GM21447 (cell line): ENCODE measurements at regions not wholly inside any gene's neighbourhood (a gene's known extent, or its start where the extent isn't known, plus 50 kb on each side); places are given as distances from the start of the nearest gene placed in this dataset.

Experiments
- ATAC-seq: cut with Tn5 transposase; IDR thresholded peaks from one replicate; pipeline ENCODE4 v1.9.1; 2021; ENCODE audit not compliant: unreplicated experiment

- no peak for ATAC-seq
Observed at GRCh38 chr2:40783704-40784103, 331.8 kb upstream of the SLC8A1 start.

GRCh38 chr2:40786636-40787035, 334.7 kb upstream of the SLC8A1 start:
- ATAC-seq = no peak

GRCh38 chr2:40797120-40797519, 345.2 kb upstream of the SLC8A1 start:
- ATAC-seq = no peak

- ATAC-seq = no peak
Observed at GRCh38 chr2:40803900-40804299, 352.0 kb upstream of the SLC8A1 start.

- no peak for ATAC-seq
Observed at GRCh38 chr2:40809156-40809555, 357.3 kb upstream of the SLC8A1 start.

GRCh38 chr2:40814616-40815015, 362.7 kb upstream of the SLC8A1 start:
- no peak for ATAC-seq

GRCh38 chr2:40820319-40820718, 368.4 kb upstream of the SLC8A1 start:
- no peak for ATAC-seq

GRCh38 chr2:40823478-40823877, 371.6 kb upstream of the SLC8A1 start:
- ATAC-seq = no peak

GRCh38 chr2:40824278-40824677, 372.4 kb upstream of the SLC8A1 start:
- ATAC-seq = no peak

- ATAC-seq = no peak
Observed at GRCh38 chr2:40827392-40827791, 375.5 kb upstream of the SLC8A1 start.

- no peak for ATAC-seq
Observed at GRCh38 chr2:40831321-40831873, 379.5 kb upstream of the SLC8A1 start.

- ATAC-seq = no peak
Observed at GRCh38 chr2:40841856-40842255, 390.0 kb upstream of the SLC8A1 start.

- ATAC-seq = no peak
Observed at GRCh38 chr2:40844353-40845277, 392.7 kb upstream of the SLC8A1 start.

GRCh38 chr2:40851661-40852060, 399.8 kb upstream of the SLC8A1 start:
- ATAC-seq = no peak

- ATAC-seq = no peak
Observed at GRCh38 chr2:40859617-40860016, 407.7 kb upstream of the SLC8A1 start.

- no peak for ATAC-seq
Observed at GRCh38 chr2:40867829-40868228, 415.9 kb upstream of the SLC8A1 start.

GRCh38 chr2:40872580-40872979, 420.7 kb upstream of the SLC8A1 start:
- ATAC-seq = no peak

GRCh38 chr2:40874380-40874779, 422.5 kb upstream of the SLC8A1 start:
- no peak for ATAC-seq

- ATAC-seq = no peak
Observed at GRCh38 chr2:40877734-40878288, 425.9 kb upstream of the SLC8A1 start.

- ATAC-seq = no peak
Observed at GRCh38 chr2:40879305-40879704, 427.4 kb upstream of the SLC8A1 start.

- no peak for ATAC-seq
Observed at GRCh38 chr2:40886100-40886499, 434.2 kb upstream of the SLC8A1 start.

GRCh38 chr2:40886655-40887054, 434.8 kb upstream of the SLC8A1 start:
- no peak for ATAC-seq
